Dedifferentiated amniotic fluid mesenchymal stem cell (primary cell): ENCODE measurements at regions not wholly inside any gene's neighbourhood (a gene's known extent, or its start where the extent isn't known, plus 50 kb on each side); places are given as distances from the start of the nearest gene placed in this dataset.

Source experiments
- DNase-seq: peaks from one replicate; pipeline ENCODE4 v3.0.0-alpha.2; 2016; ENCODE audit errors: extremely low spot score

DNA sequence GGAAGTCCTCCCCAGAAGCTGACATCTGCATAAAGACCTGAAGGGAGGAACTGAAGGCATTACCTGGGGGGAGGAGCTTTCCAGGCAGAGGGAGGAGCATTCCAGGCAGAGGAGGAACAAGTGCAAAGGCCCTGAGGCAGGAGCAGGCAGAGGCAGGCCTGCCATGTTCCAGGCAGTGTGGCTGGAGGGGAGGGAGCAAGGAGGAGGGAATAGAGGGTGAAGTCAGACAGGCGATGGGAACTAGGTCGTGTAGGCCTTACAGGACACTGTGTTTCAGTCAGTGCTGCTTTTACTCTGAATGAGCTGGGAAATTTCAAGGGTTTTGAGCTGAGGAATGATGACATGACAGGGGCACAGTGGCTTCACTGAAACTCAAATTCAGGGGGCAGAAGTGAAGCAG lies 292.7 kb downstream of the BCOR start:
- no peak for DNase-seq

DNA sequence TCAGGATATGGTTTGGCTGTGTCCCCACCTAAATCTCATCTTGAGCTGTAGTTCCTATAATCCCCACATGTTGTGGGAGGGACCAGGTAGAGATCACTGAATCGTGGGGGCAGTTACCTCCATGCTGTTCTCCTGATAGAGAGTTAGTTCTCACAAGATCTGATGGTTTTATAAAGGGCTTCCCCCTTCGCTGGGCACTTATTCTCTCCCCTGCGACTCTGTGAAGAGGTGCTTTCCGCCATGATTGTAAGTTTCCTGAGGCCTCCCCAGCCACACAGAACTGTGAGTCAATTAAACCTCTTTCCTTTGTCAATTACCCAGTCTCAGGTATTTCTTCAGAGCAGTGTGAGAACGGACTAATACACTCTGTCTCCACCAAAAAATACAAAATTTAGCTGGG lies 291.9 kb downstream of the BCOR start:
- DNase-seq = no peak

DNA sequence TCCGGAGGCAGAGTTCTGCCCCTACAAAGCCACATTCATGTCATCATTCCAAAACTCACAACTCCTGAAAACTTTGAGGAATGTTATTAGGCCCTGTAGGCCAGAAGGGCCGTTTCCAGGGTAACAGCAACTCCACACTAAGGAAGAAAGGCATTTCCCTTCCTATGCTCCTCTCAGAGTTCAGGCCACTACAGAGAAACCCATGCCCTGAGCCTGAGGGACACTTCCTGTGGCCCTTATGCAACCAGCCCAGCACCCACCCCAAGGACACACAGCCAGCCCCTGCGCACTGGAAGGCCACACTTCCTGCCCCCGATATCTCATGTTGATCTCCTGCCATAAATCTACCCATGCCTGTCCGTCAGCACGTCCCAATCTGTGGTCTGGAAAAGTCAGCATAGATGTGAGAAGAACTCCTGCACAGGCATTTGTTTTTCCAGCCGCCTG lies 289.3 kb downstream of the BCOR start:
- DNase-seq = peak; percentile 51

DNA sequence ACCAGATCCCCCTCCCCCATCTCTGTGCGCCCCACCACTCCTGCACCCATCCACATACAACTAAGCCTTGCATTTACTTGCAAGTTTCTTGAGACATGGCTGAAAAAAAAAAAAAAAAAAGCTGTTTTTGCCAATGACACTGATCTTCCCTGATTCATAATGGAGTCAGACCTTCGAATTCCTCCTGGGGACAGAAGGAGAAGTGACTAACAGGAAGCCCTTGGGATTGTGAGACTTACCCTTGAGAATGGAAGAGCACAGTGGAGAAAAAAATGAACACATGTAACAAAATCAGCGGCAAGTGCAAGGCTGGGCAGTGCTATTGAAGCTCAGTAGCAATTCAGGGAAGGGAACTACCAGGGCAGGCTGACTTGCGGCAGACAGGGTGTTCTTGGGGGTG lies 288.4 kb downstream of the BCOR start:
- DNase-seq = no peak

DNA sequence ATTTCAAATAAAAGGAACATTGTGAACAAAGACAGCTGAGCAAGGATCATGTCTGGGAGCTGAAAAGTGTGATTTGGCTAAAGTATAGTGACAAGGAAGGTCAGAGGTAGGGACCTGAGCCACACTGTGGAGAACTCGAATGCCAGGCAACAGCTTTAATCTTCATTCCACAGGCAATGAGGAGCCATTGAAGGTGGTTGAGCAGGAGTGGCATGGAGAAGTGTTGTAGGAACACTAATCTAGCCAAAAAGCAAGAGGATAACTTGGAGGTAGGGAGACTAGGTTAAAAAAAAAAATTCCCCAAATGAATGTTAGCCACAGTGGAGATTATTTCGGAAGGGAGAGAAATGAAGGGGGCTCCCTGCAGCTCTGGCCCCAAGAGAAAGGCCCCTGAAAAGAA lies 286.9 kb downstream of the BCOR start:
- DNase-seq = no peak

DNA sequence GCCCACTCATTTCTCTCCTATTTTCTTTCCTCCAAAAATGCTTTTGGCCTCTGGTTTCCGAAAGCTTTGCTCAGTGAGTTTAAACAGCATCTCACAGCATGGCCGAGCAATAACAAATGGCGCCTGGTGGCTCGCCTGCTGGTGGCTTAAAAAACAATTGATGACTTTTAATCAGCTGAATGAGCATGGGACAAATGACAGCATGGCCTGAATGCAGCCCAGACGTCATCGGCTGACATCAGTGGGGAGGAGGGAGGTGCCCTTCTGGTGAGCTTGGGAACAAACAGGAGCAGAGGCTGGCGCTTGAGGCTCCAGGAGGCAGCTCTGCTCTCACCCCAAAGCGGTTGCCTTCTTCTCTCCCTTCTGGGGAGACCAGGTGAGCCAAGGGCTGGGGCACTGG lies 286.4 kb downstream of the BCOR start:
- no peak for DNase-seq

DNA sequence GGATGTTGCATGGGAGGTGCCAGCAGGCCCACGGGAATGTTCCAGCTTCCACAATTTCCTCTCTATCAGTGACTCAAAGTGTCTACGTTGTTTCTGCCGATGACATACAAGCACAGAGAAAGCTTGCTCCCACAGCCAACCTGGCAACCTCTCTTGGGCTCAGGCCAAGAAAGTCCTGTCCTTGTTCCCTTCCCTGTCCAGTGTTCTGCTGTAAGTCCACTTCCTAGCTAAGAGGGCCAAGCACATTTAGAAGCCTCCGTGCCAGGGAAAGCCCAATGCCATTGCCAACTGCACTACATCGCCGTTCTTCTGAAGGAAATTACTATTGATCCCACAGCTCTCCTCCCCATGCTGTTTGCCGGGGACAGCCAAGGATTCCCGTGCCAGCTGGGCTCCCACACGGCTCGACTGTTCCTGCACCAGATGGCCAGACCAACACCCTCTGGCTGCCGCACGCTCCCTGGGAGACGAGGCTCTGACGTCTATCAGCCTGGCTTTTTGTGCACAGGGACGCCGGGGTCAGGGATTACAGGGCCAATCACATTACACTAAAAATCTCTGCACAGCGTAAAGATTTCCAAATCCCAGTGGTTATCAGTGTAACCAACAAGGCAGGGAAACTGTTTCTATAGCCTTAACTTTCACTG lies 284.0 kb downstream of the BCOR start:
- DNase-seq = no peak

DNA sequence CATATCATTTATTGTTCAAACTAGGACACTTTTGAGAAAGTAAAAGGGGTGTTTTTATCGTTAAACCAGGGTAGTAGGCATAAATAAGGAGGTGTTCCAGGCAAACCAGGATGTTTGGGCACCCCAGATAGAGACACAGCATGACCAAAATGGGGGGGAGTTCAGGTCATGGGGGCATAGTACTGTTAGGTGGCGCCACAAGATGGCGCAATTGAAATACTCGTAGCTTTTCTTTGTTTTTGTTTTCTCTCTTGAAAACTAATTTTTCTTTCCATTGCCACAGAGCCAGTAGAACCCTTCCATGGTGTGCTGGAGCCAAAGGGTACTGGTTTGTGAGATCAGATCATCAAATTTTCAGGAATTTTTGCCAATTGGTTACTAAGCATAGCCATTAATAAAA lies 283.4 kb downstream of the BCOR start:
- peak; percentile 19 for DNase-seq

DNA sequence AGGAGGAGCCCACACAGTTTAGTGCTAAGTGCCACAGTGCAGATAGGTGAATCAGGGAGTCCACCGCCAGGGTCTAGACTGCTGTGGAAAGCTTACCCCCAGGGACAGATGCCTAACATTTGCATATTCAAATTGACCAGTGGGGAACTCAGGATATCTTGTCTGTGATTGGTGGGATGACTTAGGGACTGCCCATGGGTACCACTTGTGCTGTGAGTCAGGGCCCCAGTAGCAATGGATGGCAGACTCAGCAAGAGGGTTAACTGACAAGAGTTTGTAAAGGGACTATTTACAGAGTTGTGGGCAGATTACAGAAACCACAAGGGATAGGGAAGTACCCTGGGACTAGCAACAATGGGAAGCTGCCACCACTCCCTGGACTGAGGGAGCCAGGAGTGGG lies 282.1 kb downstream of the BCOR start:
- no peak for DNase-seq

DNA sequence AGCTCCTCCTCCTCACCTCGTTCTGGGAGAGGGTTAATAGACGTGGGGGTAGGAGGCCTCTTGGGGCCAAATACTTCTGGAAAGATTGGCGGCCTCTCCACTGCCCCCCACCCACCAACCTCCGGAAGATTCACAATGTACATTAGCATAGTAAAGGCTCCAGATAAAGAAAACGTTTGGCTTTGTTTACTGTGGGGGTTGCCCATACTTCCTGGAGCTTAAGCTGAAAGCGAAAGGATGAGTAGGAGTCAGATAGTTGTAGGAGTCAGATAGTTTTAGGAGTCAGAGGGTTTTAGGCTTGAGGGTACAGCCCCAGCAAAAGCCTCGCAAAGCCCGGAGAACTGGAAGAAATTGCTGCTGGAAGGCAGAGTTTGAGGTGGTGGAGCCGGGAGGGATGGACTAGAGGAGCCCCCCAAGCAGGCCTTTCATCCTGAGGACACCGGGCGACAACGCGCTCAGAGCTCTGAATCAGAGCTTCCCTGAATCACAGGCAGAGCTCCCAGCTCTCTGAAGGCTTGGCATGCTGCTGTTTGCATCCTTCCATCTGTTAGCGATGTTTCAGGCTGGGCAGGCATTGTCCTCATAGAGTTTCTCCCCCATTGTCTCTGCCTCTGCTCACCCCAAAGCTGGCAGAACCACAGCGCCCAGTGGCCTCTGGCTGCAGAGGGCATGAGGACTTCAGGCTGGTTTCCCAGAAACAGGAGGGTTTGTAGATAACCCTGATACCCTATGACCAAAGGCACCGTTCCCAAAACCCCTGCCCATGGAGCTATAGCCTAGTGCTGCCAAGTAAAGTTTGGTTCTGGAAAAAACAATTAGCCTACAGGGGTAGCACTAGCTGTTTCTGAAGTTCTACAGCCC lies 280.7 kb downstream of the BCOR start:
- no peak for DNase-seq

DNA sequence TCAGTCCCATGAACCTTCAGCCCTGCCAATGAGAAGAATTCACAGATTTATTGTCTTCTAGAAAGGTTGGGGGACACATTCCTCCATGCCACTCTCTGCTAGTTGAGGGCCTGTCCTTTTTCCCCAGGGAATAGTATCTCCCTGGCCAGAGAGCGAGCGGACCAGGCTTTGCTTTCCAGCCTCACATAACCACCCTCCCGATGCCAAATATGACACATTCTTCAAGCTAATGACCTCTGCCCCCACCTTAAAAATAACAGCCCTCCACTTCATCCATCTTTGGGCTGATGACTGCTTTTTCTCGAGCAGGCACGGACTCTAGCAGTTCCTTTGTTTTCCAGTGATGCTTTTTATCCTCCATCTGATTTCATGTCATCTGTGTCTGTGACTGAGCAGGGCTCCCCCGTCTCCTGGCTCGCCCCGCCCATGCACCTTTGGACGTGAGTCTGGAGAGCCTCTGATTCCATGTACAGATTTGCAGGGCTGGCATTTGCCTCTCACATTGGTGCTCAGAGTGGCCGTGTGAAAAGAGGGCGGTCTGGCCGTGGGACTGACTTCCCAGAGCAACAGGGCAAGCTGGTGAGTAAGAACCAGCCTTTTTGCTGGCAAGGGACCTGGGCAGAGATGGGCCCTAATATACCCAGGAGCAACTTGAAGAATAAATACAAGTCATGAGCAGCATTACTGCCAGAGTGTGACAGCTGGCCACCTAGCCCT lies 279.8 kb downstream of the BCOR start:
- no peak for DNase-seq

DNA sequence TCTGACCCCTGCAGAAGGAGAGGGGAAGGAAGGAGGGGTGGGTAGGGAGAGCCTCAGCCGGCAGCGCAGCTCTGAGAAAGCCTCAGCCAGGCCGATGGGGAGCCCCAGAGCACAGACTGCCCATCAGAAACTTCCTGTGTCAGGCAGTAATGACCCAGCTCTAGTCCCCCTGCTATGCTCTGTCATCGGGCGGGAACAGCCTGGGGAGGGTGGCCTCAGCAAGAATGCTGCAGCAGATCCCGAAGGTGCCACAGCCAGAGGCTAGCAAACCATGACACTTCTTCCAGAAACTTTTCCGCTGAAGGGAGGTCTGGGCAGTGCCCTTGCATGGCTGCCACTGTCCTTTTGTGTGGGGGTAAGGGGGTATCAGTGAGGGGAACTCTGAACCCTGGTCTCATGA lies 279.0 kb downstream of the BCOR start:
- DNase-seq = no peak

DNA sequence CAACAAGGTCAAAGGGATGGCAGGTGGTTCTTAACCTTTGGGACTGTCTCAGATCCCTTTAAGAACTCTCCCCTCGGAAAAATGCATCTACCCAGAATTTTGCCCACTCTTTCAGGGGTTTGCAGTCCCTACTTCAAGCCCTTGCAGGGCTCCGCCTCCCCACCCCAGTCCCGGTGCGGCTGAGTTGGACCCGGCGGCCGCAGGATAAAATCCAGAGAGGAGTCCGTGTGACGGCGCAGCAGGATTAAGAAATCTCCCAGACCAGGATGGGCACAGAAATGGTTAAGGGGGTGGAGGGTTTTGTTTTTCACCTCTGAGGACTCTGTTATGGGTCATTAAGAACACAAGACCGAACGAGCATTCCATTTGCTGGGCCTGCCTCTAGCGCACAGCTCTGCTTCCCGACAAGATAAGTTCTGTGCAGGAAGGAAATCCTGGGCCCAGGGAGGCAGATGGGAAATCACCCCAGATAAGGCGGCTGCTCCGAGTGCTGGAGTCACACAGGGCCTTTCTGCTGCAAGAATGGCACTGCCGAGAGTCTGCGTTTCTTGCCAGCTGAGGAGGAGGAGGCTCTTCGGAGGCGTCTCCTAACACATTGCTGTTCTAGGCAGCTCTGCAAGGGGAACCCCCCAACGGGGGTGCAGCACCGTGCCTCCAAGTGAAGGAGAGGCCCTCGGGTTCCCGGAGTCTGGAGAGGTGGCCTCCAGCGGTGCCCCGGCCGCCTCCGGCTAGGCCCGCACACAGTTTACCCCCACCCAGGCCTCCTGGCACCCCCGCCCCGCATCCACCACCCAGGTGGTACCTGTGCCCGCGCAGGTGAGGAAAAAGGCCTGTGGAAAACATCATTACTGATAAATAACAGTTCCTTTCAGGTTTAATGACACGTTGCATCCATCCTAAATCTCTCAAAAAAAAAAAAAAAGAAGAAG lies 277.6 kb downstream of the BCOR start:
- no peak for DNase-seq

DNA sequence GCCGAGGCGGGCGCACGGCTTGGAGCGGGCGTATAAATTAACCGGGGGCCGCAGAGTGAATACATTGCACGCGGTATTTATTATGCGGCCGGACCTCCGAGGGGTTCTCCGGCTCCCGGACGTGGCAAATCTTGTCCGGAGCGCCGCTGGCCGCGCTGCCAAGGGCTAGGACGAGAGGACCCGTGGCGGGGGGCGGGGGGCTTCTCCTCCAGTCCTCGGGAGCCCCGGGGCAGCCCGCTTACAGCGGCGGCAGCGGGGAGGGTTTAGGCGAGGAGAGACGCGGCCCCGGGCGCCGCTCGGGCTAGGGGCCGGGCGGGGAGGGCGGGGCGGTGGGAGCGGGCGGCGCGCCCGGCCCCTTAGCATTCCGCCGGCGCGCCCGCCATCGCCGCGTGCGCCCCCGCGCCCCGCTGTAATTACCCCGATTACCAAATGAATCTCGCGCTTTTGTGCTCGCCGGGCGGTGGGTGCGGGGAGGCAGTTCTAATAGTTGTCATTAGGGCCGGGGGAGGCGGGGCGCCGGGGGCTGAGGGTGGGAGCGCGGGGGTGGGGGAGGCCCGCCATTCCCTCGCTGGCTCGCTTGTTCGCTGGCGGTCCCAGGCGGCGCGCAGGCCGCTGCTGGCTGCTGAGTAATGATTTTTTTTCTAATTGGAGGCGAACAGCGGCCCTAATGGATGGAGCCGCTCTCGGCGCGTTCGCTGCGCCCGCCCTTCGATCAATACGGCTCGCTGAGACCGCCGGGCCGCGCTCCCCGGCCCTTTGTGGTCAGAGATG lies 276.6 kb downstream of the BCOR start:
- no peak for DNase-seq

DNA sequence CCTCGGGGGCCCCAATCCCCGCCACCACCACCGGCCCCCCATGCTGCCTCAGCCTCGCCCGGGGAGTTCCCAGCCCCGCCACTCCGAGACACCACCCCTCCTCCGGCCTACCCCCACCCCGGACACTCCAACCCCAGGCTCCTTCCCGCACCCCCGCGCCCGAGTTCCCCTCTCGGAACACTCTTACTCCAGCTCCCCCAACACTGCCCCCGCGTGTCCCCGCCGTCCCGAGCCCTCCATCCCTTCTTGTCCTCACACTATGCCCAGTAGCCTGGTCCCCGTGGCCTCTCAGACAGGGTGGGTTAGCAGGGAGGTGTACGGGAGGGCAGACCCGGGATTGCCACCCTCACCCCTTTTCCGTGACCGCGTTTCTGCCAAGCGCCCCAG lies 276.1 kb downstream of the BCOR start:
- DNase-seq = no peak

DNA sequence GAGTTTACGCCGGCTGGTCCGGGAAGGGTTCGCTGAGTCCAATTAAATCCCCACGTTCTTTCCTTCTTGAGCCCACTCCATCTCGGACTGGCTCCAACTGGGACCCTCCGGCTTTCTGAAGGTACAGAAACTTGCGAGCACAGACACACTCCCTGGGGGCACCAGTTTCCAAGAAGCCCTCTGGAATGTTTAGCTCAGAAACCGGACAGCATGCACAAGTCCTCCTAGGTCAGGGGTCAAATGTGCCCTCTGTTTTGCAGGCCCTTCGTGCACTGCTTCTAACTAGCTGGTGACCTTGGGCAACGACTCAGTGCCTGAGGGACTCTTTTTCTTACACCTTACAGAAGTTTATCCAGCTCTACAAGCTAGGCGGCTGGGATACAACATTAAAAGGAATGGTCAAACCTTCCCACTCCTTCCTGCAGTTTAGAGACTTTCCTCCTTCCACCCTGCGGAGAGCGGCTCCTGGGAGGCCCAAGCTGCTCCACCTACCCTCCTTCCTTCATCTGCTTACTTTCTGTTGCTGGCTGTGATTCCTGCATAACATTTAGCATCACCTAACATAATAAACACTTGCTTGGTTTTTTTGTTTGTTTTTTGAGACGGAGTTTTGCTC lies 275.5 kb downstream of the BCOR start:
- DNase-seq = no peak

DNA sequence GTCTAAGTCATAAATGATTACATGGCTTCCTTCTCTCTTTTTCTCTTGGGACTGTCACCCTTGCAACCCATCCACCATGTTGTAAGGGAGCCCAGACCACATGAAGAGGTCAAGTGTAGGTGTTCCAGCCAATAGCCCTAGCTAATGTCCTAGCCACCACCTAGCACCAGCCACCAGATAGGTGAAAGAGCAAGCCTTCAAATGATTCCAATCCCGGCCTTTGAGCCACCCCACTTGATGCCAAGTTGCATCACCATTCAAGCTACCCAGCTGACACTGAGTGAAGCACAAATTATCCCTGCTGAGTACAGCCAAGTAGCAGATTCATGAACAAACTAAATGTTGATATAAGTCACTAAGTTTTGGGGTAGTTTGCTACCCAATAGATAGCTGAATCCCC lies 274.3 kb downstream of the BCOR start:
- no peak for DNase-seq

DNA sequence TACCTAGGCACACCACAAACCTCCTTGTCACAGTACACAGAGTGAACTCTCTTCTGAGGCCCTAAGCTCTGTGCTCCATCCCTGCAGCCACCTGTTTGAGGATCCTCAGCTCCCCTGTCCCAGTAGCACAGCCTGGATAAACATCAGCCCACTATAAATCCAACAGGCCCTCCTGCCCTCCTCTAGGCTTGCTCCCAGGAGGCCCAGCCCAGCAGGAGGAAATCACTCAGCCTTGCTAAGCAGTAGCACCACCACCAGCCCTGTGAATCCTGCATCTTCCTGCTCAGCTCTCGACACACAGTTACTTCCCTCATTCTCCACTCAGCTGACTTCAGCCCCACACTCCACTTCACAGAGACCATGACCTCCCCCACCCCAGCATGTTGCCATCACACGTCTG lies 273.9 kb downstream of the BCOR start:
- no peak for DNase-seq

DNA sequence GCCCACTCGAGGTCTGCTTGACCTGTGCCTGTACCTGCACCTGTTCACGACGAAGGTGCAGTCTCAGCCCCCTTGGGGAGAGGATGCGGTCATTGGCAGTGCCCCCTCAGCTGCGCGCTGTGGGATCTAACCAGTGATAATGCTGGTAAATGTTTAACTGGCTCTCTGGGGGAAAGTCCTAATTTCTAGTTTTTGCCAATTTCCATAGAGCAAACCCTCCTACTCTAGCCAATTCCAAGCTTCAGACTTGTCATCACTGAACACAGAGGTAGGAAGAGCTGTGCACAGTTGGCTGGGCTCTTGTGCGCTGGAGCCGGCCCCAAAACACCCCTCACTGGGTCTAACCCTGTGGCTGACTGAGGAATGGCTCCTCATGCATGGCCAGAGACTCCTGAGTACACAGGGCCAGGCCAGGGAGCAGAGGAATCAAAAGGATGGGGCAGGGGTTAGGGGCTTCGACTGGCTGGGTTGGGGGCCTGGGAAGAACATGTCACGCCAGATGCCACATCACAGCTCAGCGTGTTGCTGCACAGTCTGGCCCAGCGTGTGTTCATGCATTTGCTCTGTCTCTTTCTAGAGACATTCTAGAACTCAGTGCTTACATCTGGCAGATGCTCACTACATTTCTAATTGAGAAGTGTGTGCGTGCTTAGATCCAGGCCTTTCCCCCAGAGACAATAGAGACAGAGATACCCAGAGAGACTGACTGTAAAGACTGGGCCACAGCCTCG lies 270.8 kb downstream of the BCOR start:
- no peak for DNase-seq

DNA sequence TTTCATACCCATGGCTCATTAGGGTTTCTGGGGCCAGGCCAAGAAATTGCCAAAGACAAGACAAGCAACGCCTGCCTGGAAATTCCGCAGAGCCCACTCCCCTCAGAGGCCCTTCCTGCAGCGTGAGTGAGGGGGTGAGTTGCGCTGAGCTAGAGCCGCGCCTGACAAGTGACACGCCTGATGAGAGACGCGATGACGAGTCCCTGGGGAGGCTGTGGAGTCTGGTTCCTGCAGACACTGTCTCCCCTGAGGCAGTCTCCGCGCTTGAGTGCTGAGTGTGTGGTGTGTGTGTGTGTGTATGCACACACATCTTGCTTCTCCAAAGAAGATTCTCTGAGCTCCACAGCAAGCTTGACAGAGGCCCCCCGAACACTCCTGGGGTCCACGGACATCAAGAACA lies 269.8 kb downstream of the BCOR start:
- no peak for DNase-seq
